HepG2 (cell line): ENCODE measurements at regions not wholly inside any gene's neighbourhood (a gene's known extent, or its start where the extent isn't known, plus 50 kb on each side); places are given as distances from the start of the nearest gene placed in this dataset.

ENCODE experiments used
- ATAC-seq: fragments of 200-7000 bp; cut with Tn5 transposase; 3 replicates; pipeline ENCODE4 v1.9.1; 2020; ENCODE audit warnings: mild to moderate bottlenecking, moderate library complexity
- BruUV-seq: library from RNA; stranded (reverse); fragments of 400-500 nt; replicated peaks from 2 replicates; lab custom pipeline; 2021; lab: Mats Ljungman, UMichigan
- CTCF ChIA-PET: fragments of 300-600 bp; formaldehyde crosslinking; extraction: SDS; loops from one replicate; lab custom pipeline; 2021; ENCODE audit warnings: low total read pairs, inconsistent platforms, low intra/inter-chr PET ratio; lab: Yijun Ruan, JAX
- POLR2A ChIA-PET: fragments of 350-600 bp; sonication (Branson Sonifier 250); formaldehyde crosslinking; loops from one replicate; lab custom pipeline; 2020; ENCODE audit warnings: antibody characterized with exemption, inconsistent platforms; lab: Yijun Ruan, JAX
- DNase-seq: peaks from one replicate; pipeline ENCODE4 v3.0.0-alpha.2; 2015; ENCODE audit warnings: low spot score
- FAIRE-seq: peaks from 3 replicates; lab custom pipeline; 2011; peaks lifted over from hg19 to GRCh38; lab: Jason Lieb, UNC
- H2AFZ ChIP-seq: one replicate; pipeline ENCODE4 v1.6.1; 2011; ENCODE audit warnings: low read length, inconsistent platforms
- H3K27ac ChIP-seq: fragments of 300-600 bp; 3 replicates; pipeline ENCODE4 v1.8.0; 2011; ENCODE audit warnings: mixed run types, mild to moderate bottlenecking, mixed read lengths, low read length, inconsistent platforms; ENCODE audit not compliant: insufficient read depth; ENCODE audit errors: extremely low read length
- H3K27me3 ChIP-seq, 2 experiments: fragments of 200-600 bp in 1 of 2; 2 replicates in 1 of 2; 3 replicates in 1 of 2; pipeline versions ENCODE4 v1.6.0 to v1.8.0; 2011; ENCODE audit warnings: low read length in 2 of 2, mild to moderate bottlenecking in 2 of 2, moderate library complexity in 2 of 2, inconsistent platforms in 1 of 2; ENCODE audit not compliant: insufficient read depth in 2 of 2, control insufficient read depth in 1 of 2
- H3K36me3 ChIP-seq, 2 experiments: fragments of 200-600 bp in 1 of 2; replicated peaks in 1 of 2; 2 replicates in 1 of 2; 3 replicates in 1 of 2; pipeline versions ENCODE4 v1.5.1 to v1.8.0; 2011; ENCODE audit warnings: low read length in 2 of 2, inconsistent platforms in 1 of 2; ENCODE audit not compliant: insufficient read depth in 2 of 2, control insufficient read depth in 1 of 2
- H3K4me1 ChIP-seq: 2 replicates; pipeline ENCODE4 v1.5.1; 2012; ENCODE audit warnings: low read length, inconsistent platforms; ENCODE audit not compliant: insufficient read depth
- H3K4me2 ChIP-seq: 2 replicates; pipeline ENCODE4 v1.6.0; 2011; ENCODE audit warnings: low read depth, low read length, inconsistent platforms
- H3K4me3 ChIP-seq, 3 experiments: fragments of 200-600 bp in 1 of 3; sonication (generic), shearing (Covaris generic) in 1 of 3; replicated peaks in 1 of 3; 2 replicates each; pipeline ENCODE4 v1.5.1; 2011 to 2016; ENCODE audit warnings: low read length in 3 of 3, inconsistent platforms in 2 of 3, low read depth in 2 of 3, mild to moderate bottlenecking in 2 of 3, control low read depth in 1 of 3, mixed read lengths in 1 of 3; ENCODE audit not compliant: insufficient read depth in 1 of 3
- H3K79me2 ChIP-seq: one replicate; pipeline ENCODE4 v1.6.1; 2011; ENCODE audit warnings: low read length, inconsistent platforms; ENCODE audit not compliant: insufficient read depth
- H3K9ac ChIP-seq: 2 replicates; pipeline ENCODE4 v1.6.0; 2011; ENCODE audit warnings: mild to moderate bottlenecking, low read depth, low read length, inconsistent platforms; ENCODE audit not compliant: insufficient read depth
- H3K9me3 ChIP-seq: 2 replicates; pipeline ENCODE4 v1.5.1; 2012; ENCODE audit warnings: mild to moderate bottlenecking, low read length
- H4K20me1 ChIP-seq: 2 replicates; pipeline ENCODE4 v1.6.0; 2011; ENCODE audit warnings: inconsistent platforms, mild to moderate bottlenecking, low read length, moderate library complexity; ENCODE audit not compliant: insufficient read depth
- CREB1 ChIP-seq, 2 experiments: fragments of 450-650 bp in 1 of 2; IDR thresholded peaks; 2 replicates each; pipeline ENCODE4 v1.6.1; 2016 to 2017; ENCODE audit warnings: control low read depth in 1 of 2, mild to moderate bottlenecking in 1 of 2, missing compliant biosample characterization in 1 of 2, missing genetic modification characterization in 1 of 2
- CSRNP1 ChIP-seq: sonication (generic); formaldehyde crosslinking; IDR thresholded peaks from 2 replicates; pipeline ENCODE4 v1.8.1; 2023; ENCODE audit warnings: mild to moderate bottlenecking, missing genetic modification reagents
- ELF4 ChIP-seq: sonication (generic); formaldehyde crosslinking; IDR thresholded peaks from 2 replicates; pipeline ENCODE4 v1.5.0; 2020; ENCODE audit warnings: missing genetic modification reagents, mild to moderate bottlenecking, moderate library complexity, borderline replicate concordance
- ZNF549 ChIP-seq: sonication (generic); formaldehyde crosslinking; IDR thresholded peaks from 2 replicates; pipeline ENCODE4 v1.5.0; 2020; ENCODE audit warnings: missing genetic modification reagents
- WGBS: methylation state at CpG from one replicate; pipeline ENCODE4 v1.1.6; 2017; ENCODE audit warnings: low lambda C conversion rate; 5-methylcytosine and 5-hydroxymethylcytosine counted together
- in situ Hi-C: cut with HindIII; loops from 2 replicates; pipeline ENCODE4 v1.10.0; 2017; ENCODE audit warnings: low pct_unique_long_range_greater_than_20kb; ENCODE audit not compliant: extremely low pct_ligation_motif_present
- intact Hi-C: fragments of 100-400 bp; cut with micrococcal nuclease; formaldehyde crosslinking; loops from one replicate; pipeline ENCODE4 v1.10.0; 2022; ENCODE audit not compliant: unreplicated experiment

- no peak overlapping the region for H3K4me3 ChIP-seq
- in situ Hi-C loops = no loop called here
- CTCF ChIA-PET = no interaction called here
These were observed 57.9 kb downstream of the PYDC2 start for GRCh38 chr3:191518861-191519260.

GRCh38 chr3:191521055-191521454 lies 60.1 kb downstream of the PYDC2 start:
- Histone ChIP-seq H3K27ac (no peak overlapping the region), H3K4me2 (no peak overlapping the region), H3K27me3 (no peaks in the 10 kb centered on the region), H3K9ac (no peak overlapping the region), H4K20me1 (no peaks in the 10 kb centered on the region), H3K36me3 (no peaks in the 10 kb centered on the region), H3K4me3 (no peak overlapping the region), H2AFZ (no peak overlapping the region), H3K79me2 (no peaks in the 10 kb centered on the region), H3K9me3 (no peaks in the 10 kb centered on the region), H3K4me1 (no peaks in the 10 kb centered on the region)
- no TSS peak for BruUV-seq
- ATAC-seq = no peak
- TF ChIP-seq ELF4 (CRISPR knock-in tag) = no peak
- TF ChIP-seq ZNF549 = 0 out of 2 replicates have a peak, but pooled peaks have one; percentile 36
- FAIRE-seq = no peak
- no peak for DNase-seq
- POLR2A ChIA-PET = no interaction called here
- CTCF ChIA-PET = no interaction called here
- 17% methylated on average over 3 of the region's 3 CpGs for WGBS
- intact Hi-C loops = no loop called here
- in situ Hi-C loops = no loop called here

More at GRCh38 chr3:191518861-191519260, 57.9 kb downstream of the PYDC2 start:
- no peak overlapping the region for H3K4me2 ChIP-seq
- intact Hi-C loops = no loop called here
- no peak overlapping the region for H3K9ac ChIP-seq
- H3K9me3 ChIP-seq = no peaks in the 10 kb centered on the region
- H3K27me3 ChIP-seq = no peaks in the 10 kb centered on the region
- no peaks in the 10 kb centered on the region for H3K79me2 ChIP-seq
- no peaks in the 10 kb centered on the region for H3K36me3 ChIP-seq
- no peak for FAIRE-seq
- POLR2A ChIA-PET = no interaction called here
- no peaks in the 10 kb centered on the region for H4K20me1 ChIP-seq
- TF ChIP-seq CSRNP1 (CRISPR knock-in tag) = no peak
- peak; percentile 90 for TF ChIP-seq CREB1 (IDR thresholded peaks at IDR 0.05)
- TF ChIP-seq CREB1 (CRISPR knock-in tag; IDR thresholded peaks at IDR 0.05) = no peak
- no TSS peak for BruUV-seq
- no peak overlapping the region for H3K27ac ChIP-seq
- DNase-seq = no peak
- no peak overlapping the region for H2AFZ ChIP-seq
- 29% methylated on average over 7 of the region's 7 CpGs for WGBS
- no peak for ATAC-seq
- no peaks in the 10 kb centered on the region for H3K4me1 ChIP-seq
